Islet precursor cell (in vitro differentiated cells): ENCODE measurements at regions not wholly inside any gene's neighbourhood (a gene's known extent, or its start where the extent isn't known, plus 50 kb on each side); places are given as distances from the start of the nearest gene placed in this dataset.
A peak's percentile ranks its signal among the peaks of the same experiment; 100 is the strongest.

Source experiments
- DNase-seq: peaks from one replicate; pipeline ENCODE4 v3.0.0-alpha.2; 2018

- no peak for DNase-seq
Observed at GRCh38 chr6:111959766-111960165, 86.5 kb upstream of the FYN start.

DNA sequence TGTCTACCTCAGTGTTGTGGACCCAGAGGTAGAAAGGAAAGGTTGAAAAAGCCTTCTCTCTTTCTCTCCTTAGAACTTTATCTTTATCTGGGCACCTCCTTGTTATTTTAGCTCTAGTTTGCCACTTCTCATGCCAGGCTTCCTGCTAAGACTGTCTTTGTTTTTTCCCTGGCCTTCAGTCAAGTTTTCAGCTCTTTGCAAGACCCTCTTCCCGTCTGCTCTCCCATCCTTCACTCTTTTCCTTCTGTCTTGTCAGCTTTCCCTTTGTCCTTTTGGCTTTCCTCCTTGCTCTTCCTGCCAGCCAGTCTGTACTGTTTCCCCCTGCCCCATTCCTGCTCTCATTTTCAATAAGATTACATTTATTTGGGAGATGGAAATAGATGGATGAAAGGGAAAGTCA lies 86.8 kb upstream of the CCN6 start:
- DNase-seq = no peak

GRCh38 chr6:111970426-111970825 lies 83.5 kb upstream of the CCN6 start:
- no peak for DNase-seq

- DNase-seq = no peak
Observed at GRCh38 chr6:111971181-111971841, 82.6 kb upstream of the CCN6 start.

DNA sequence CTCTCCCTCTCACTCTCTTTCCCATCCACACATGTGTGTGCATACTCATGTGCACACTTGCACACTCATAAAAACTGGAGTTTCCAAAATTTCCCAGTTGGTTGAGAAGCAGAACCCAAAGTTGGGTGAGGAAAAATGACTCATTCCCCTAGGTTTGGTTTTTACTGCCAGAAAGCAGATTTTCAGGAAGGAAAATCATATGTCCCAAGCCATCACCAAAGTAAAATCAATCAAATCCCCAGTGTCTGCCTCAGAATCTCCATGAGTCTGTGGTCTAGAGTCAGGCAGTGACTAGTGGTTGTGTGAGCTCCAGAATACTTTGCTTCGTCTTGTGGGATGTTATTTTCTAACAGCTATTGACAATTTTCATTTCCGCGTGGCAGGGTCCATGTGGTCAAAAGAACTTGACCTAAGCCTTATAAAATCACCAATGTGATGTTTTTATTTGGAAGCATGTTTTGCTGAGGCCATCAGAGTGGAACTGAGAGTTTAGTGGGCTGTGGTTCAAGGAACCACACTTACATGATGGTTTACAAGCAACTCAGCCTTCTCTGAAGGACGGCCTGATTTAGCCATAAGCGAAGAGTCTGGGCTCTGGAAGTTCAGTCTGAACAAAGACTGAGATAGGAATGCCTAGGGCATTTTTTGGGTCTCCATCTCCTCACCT lies 81.9 kb upstream of the CCN6 start:
- no peak for DNase-seq

- DNase-seq = no peak
Observed at GRCh38 chr6:111972745-111973117, 81.2 kb upstream of the CCN6 start.

GRCh38 chr6:111973118-111973761 lies 80.7 kb upstream of the CCN6 start:
- DNase-seq = peak; percentile 97

DNA sequence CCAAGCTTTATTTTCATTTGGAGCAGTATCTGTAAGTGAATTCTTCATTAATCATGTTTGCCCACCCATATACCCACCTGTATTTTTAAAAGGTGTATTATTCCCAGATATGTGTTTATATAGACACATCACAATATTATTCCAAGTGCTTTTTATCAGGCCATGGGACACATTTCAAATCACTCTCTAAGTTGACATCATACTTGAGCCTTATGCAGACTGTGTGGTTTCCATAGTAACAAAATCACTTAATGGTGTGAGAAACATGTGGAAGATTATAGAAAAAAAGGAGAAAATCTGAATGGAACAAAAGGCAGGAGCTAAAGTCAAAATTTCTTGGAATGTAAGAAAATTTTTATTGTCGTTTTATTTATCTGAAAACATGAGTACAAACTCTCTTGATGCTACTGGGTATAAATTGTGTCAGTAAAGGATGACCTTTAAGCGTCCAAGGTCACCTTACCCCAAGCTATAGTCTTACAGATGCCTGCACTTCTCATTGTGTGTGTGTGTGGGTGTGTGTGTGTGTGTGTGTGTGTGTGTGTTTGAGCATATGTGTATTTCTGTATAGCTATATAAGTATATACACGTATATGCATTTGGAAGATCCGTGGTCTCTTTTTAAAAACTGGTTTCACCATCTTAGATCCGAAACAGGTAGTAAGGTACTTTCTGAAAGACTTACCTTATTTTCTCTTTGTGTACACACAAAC lies 79.8 kb upstream of the CCN6 start:
- no peak for DNase-seq

- no peak for DNase-seq
Observed at GRCh38 chr6:111975466-111975865, 78.4 kb upstream of the CCN6 start.

- DNase-seq = no peak
Observed at GRCh38 chr6:111976139-111976538, 77.8 kb upstream of the CCN6 start.

DNA sequence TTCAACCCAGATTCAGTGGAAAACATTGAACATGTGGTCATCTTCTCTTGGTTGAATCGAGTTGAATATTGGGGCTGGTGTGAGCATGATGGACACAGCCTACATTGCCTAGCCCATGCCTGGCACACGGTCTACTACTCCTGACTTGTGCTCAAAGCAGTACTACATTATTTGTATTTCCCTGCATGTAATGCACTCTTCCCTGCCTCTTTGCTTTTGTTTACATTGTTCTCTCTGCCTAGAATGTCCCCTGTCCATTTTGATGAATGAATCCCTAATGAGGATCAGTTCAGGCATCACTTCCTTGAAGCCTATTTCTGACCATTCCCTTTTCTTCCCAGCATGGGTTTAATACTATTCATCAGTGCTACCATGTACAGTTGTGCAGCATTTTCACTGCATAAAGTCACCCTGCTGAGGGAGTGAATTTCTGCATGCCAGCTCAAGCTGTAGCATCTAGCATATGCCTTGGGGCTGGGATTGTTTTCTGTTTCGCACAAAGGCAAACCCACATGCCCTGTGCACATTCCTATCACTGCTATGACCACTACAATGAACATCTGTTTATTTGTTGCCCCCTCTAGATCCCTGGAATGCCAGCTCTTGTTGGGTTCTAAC lies 75.3 kb upstream of the CCN6 start:
- peak; percentile 70 for DNase-seq

GRCh38 chr6:111979633-111980032 lies 74.3 kb upstream of the CCN6 start:
- DNase-seq = no peak

DNA sequence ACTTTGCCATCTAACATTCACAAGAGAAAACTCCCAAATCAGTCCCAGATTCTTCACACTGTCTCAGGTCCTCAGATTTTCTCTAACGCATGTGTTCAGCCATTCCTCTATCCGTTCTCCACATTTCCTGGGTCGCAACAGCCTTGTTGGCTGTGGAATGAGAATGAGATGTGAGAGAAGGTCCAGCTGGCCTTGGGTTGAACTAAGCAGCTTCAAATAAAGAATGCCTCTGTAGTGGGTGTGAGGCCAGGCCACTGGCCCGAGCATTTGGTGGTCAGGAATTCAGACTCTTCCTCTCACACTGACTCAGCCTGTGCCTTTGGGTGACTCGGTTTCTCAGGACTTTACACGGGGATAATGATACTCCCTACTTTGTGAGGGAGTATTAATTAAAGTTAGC lies 73.8 kb upstream of the CCN6 start:
- no peak for DNase-seq

DNA sequence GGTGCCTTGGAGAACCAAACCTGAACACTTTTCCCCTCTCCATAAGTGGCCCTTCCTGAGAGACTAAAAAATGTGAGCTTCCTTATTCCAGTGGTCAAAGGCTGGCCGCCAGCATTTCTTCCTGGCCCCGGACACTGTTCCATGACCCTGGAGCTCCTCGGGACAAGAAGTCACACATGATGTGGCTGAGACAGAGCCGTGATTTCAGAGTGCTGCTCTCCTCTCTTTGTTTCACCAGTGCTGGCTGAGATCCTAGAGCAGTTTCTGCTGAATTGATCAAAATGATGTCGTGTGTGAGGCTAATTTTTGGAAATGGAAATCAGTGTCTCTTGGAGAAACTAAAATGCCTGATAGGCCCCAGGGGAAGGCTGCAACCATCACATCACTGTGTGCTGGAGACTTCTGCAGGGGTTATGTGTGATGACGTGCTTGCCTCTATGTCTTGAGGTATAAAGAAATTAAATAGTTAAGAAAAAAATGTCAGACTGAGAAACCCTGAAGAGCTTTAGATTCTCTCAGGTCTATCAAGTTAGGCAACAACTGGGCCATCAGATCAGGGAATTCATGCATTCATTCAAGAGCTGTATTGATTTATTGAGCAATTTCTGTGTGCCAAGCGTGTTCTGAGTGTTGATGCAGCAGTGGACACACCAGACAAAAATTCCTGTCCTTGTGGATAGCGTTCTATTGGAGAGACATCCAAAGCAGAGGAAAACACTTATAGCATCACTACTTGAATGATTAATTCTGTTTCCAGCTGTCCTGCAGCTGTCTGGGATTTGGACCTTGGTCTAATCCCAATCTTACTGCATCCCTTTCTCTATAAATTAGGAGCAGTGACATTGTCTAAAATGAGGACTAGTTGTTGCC lies 72.7 kb upstream of the CCN6 start:
- DNase-seq = no peak

DNA sequence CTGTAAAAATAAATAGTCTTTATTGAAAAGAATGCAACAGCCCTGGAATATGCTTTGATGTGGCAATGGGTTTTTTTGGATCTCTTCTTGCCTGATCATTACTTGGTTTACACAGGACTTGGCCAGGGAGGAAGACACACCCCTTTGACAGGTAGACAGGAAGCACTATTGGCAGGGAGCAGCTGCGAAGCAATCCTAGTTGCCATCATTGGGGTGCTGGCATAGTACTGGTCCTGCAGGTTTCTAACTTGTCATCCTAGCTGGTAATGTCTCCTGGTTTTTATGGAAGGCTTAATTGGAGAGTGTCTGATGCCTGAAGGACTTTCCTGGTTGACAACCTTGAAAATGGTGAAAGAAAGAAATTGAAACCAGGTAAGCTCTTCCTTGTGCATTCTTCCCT lies 71.2 kb upstream of the CCN6 start:
- DNase-seq = peak; percentile 70

DNA sequence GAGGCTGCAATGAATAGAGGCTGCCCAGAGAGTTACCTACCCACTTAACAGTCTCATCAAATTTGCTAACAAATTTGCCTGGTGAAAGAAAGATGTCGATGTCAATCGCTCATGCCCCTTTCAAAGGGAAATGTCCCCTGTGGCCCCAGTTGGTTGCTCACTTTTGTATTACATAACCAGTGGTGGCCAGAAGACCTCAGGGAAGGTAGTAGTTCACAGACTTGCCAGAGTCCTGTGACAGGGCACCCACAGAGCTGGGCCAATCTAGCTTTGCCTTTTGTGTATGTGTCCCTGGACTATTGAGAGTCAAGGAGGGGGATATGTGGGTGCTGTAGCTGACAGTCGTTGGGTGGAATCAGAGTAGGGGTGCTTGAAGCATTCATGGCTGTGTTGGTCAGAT lies 70.7 kb upstream of the CCN6 start:
- no peak for DNase-seq

DNA sequence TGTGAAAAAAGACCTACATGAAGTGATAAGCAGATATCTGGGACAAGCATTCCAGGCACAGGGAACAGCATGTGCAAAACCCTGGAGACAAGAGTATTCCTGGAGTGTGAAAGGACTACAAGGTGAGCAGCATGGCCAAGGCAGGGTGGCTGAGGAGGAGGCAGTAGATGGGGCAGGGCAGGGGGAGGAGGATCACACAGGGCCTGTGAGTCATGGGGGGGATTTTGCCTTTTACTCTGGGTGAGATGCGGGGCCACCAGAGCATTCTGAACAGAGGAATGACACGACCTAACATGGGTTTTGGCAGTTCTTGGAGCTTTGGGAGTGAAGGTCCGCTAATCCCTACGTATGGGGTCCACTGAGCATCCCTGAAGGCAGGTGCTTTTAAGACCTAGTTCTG lies 69.8 kb upstream of the CCN6 start:
- no peak for DNase-seq

- no peak for DNase-seq
Observed at GRCh38 chr6:111984516-111985201, 69.2 kb upstream of the CCN6 start.

GRCh38 chr6:111985202-111985731 lies 68.6 kb upstream of the CCN6 start:
- peak; percentile 96 for DNase-seq

GRCh38 chr6:111986651-111987050 lies 67.3 kb upstream of the CCN6 start:
- DNase-seq = no peak

DNA sequence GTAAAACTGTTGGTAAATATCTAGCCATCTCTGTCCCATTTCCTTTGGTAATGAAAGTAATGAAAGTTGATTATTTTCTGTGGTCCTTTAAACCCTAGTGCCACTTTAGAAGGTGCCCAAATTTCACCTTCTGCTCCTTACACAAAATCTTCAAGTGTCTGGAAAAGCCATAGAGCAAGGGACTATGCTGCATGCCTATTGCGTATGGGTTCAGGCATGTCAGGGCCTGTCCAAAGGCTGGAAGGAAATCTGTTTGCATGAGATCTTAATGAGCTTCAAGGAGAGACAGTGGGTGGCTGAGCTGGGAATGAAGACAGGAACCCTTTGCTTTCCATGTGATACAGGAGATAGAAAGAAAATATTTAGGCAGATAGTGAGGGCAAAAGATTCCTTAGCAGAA lies 66.6 kb upstream of the CCN6 start:
- no peak for DNase-seq

DNA sequence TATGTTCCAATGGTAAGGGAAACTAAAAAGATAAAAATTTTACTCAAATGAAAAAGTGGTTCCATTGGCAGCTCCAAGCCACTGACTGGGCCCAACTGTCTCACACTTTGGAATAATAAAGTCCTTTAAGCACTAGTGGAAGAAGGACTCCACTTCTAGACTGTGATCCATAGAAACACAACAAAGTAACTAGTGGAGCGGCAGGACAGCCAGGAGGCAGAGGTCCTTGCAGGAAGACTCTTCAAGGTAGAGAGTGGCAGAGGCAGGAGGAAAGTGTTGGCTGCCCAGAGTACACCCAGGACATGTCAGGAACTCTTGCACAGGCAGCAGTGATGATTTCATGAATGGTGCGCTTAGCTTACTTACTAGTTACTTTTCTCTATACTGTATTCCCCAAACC lies 65.0 kb upstream of the CCN6 start:
- DNase-seq = no peak
